ENCODE measurements at regions not wholly inside any gene's neighbourhood (a gene's known extent, or its start where the extent isn't known, plus 50 kb on each side); places are given as distances from the start of the nearest gene placed in this dataset.

DNA sequence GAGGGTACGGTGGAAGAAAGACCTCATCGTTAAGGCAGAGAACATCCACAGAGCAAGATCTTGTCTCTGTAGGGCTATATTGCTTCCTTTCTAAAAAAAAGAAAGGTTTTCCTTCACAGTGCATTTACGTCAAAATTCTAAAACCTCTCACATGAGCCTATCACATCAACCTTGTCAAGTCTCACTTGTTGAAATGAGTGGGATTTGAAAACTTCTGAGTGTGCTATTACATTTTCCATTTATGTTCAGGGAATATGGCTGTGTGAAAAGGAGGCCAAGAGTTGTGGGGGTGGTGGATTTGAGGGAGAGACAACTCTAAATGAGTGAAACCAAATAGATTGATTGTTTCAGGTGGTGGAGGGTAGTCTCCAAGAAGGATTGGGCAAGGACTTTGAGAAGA, 147.1 kb upstream of the MPDZ start:
- TF ChIP-seq ZNF8 (CRISPR knock-in tag; IDR thresholded peaks at IDR 0.05) = no peak
- no peak for TF ChIP-seq BACH2 (CRISPR knock-in tag; IDR thresholded peaks at IDR 0.05; ENCODE audit: borderline replicate concordance)
- TF ChIP-seq RARB (CRISPR knock-in tag; IDR thresholded peaks at IDR 0.05) = no peak

All from SK-N-SH treated with all-trans-retinoic acid at 6 μM for 48 hours (cell line).